ENCODE measurements at regions not wholly inside any gene's neighbourhood (a gene's known extent, or its start where the extent isn't known, plus 50 kb on each side); places are given as distances from the start of the nearest gene placed in this dataset.
A peak's percentile ranks its signal among the peaks of the same experiment; 100 is the strongest.
"Not testable (repeated sequence)": the region's sequence is repeated elsewhere in the genome, so short reads cannot be mapped to it uniquely, and the experiment has no call there.

- Histone ChIP-seq H3K27me3 (ENCODE audit: insufficient read depth, low read length, poor library complexity) (no peaks in the 10 kb centered on the region), H3K9ac (ENCODE audit: low read depth, low read length) (peak overlapping the region; percentile 9; the same call in 1 of the 2 replicates), H3K27ac (ENCODE audit: low read length) (peak overlapping the region; percentile 35), H3K9me3 (ENCODE audit: insufficient read depth, low read length, severe bottlenecking) (no peaks in the 10 kb centered on the region), H3K79me2 (ENCODE audit: insufficient read depth, low read length) (no peaks in the 10 kb centered on the region), H3K4me3 (ENCODE audit: low read depth in 1 of 2, low read length in 2 of 2) (peak overlapping the region in 1 of 2 experiments; percentile 52; a peak in 2 of 4 replicates), H2AFZ (ENCODE audit: low read depth, low read length) (peak overlapping the region; percentile 81), H3K4me2 (ENCODE audit: insufficient read depth, low read length) (peak overlapping the region; percentile 62), H3K36me3 (ENCODE audit: insufficient read depth, low read length) (no peaks in the 10 kb centered on the region), H4K20me1 (ENCODE audit: insufficient read depth, low read length) (no peaks in the 10 kb centered on the region), H3K4me1 (ENCODE audit: insufficient read depth, low read length) (peaks cover 21% of the 10 kb centered on the region)
- DNase-seq (no peak), ATAC-seq (ENCODE audit: insufficient read depth, low read depth) (no peak)
- TF ChIP-seq EZH2 (IDR thresholded peaks at IDR 0.05; ENCODE audit: borderline replicate concordance, low read depth, low read length, severe bottlenecking) (no peak), CTCF (IDR thresholded peaks at IDR 0.05; ENCODE audit: borderline replicate concordance, extremely low read depth, low read length, poor library complexity, severe bottlenecking) (no peak)
Measured at GRCh38 chr2:44087714-44088092, 81.0 kb upstream of the PPM1B start.

GRCh38 chr2:44092519-44092918 lies 76.2 kb upstream of the PPM1B start:
- ATAC-seq (ENCODE audit: insufficient read depth, low read depth); DNase-seq; H4K20me1 ChIP-seq (ENCODE audit: insufficient read depth, low read length); H3K4me3 ChIP-seq (ENCODE audit: low read depth in 1 of 2, low read length in 2 of 2); H3K27me3 ChIP-seq (ENCODE audit: insufficient read depth, low read length, poor library complexity); H3K9ac ChIP-seq (ENCODE audit: low read depth, low read length); H2AFZ ChIP-seq (ENCODE audit: low read depth, low read length); H3K27ac ChIP-seq (ENCODE audit: low read length); H3K9me3 ChIP-seq (ENCODE audit: insufficient read depth, low read length, severe bottlenecking); H3K36me3 ChIP-seq (ENCODE audit: insufficient read depth, low read length); H3K4me2 ChIP-seq (ENCODE audit: insufficient read depth, low read length); H3K79me2 ChIP-seq (ENCODE audit: insufficient read depth, low read length): not testable (repeated sequence)
- peaks cover 14% of the 10 kb centered on the region for H3K4me1 ChIP-seq (ENCODE audit: insufficient read depth, low read length)

GRCh38 chr2:44093970-44094369 lies 74.7 kb upstream of the PPM1B start:
- Histone ChIP-seq H3K9me3 (ENCODE audit: insufficient read depth, low read length, severe bottlenecking) (no peaks in the 10 kb centered on the region), H3K4me3 (ENCODE audit: low read depth in 1 of 2, low read length in 2 of 2) (no peak overlapping the region), H3K36me3 (ENCODE audit: insufficient read depth, low read length) (no peaks in the 10 kb centered on the region), H4K20me1 (ENCODE audit: insufficient read depth, low read length) (no peaks in the 10 kb centered on the region), H3K27me3 (ENCODE audit: insufficient read depth, low read length, poor library complexity) (no peaks in the 10 kb centered on the region), H3K9ac (ENCODE audit: low read depth, low read length) (no peak overlapping the region), H3K27ac (ENCODE audit: low read length) (no peak overlapping the region), H3K4me1 (ENCODE audit: insufficient read depth, low read length) (peaks cover 10% of the 10 kb centered on the region), H2AFZ (ENCODE audit: low read depth, low read length) (no peak overlapping the region), H3K79me2 (ENCODE audit: insufficient read depth, low read length) (no peaks in the 10 kb centered on the region), H3K4me2 (ENCODE audit: insufficient read depth, low read length) (no peak overlapping the region)
- TF ChIP-seq CTCF (IDR thresholded peaks at IDR 0.05; ENCODE audit: borderline replicate concordance, extremely low read depth, low read length, poor library complexity, severe bottlenecking) (no peak), EZH2 (IDR thresholded peaks at IDR 0.05; ENCODE audit: borderline replicate concordance, low read depth, low read length, severe bottlenecking) (no peak)
- DNase-seq (no peak), ATAC-seq (ENCODE audit: insufficient read depth, low read depth) (no peak)

- H3K4me2 ChIP-seq (ENCODE audit: insufficient read depth, low read length), result no peak overlapping the region
- DNase-seq (no peak), ATAC-seq (ENCODE audit: insufficient read depth, low read depth) (no peak)
- no peak overlapping the region for H2AFZ ChIP-seq (ENCODE audit: low read depth, low read length)
- no peaks in the 10 kb centered on the region for H3K9me3 ChIP-seq (ENCODE audit: insufficient read depth, low read length, severe bottlenecking)
- no peak overlapping the region for H3K9ac ChIP-seq (ENCODE audit: low read depth, low read length)
- no peaks in the 10 kb centered on the region for H3K27me3 ChIP-seq (ENCODE audit: insufficient read depth, low read length, poor library complexity)
- H3K36me3 ChIP-seq (ENCODE audit: insufficient read depth, low read length), result no peaks in the 10 kb centered on the region
- no peak overlapping the region for H3K4me3 ChIP-seq (ENCODE audit: low read depth in 1 of 2, low read length in 2 of 2)
- H3K79me2 ChIP-seq (ENCODE audit: insufficient read depth, low read length), result no peaks in the 10 kb centered on the region
- H3K27ac ChIP-seq (ENCODE audit: low read length), result no peak overlapping the region
- H3K4me1 ChIP-seq (ENCODE audit: insufficient read depth, low read length), result no peaks in the 10 kb centered on the region
- no peak for TF ChIP-seq CTCF (IDR thresholded peaks at IDR 0.05; ENCODE audit: borderline replicate concordance, extremely low read depth, low read length, poor library complexity, severe bottlenecking)
- no peak for TF ChIP-seq EZH2 (IDR thresholded peaks at IDR 0.05; ENCODE audit: borderline replicate concordance, low read depth, low read length, severe bottlenecking)
- no peaks in the 10 kb centered on the region for H4K20me1 ChIP-seq (ENCODE audit: insufficient read depth, low read length)
Measured at GRCh38 chr2:44097322-44097907, 71.3 kb upstream of the PPM1B start.

Measured in DND-41 (cell line).